ENCODE measurements at regions not wholly inside any gene's neighbourhood (a gene's known extent, or its start where the extent isn't known, plus 50 kb on each side); places are given as distances from the start of the nearest gene placed in this dataset.

- H3K4me3 ChIP-seq (ENCODE audit: low read depth, low read length): no peak overlapping the region
- TF ChIP-seq, protein P1, sequence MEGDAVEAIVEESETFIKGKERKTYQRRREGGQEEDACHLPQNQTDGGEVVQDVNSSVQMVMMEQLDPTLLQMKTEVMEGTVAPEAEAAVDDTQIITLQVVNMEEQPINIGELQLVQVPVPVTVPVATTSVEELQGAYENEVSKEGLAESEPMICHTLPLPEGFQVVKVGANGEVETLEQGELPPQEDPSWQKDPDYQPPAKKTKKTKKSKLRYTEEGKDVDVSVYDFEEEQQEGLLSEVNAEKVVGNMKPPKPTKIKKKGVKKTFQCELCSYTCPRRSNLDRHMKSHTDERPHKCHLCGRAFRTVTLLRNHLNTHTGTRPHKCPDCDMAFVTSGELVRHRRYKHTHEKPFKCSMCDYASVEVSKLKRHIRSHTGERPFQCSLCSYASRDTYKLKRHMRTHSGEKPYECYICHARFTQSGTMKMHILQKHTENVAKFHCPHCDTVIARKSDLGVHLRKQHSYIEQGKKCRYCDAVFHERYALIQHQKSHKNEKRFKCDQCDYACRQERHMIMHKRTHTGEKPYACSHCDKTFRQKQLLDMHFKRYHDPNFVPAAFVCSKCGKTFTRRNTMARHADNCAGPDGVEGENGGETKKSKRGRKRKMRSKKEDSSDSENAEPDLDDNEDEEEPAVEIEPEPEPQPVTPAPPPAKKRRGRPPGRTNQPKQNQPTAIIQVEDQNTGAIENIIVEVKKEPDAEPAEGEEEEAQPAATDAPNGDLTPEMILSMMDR (conservative IDR thresholded peaks at IDR 0.05; ENCODE audit: low read depth, low read length): no peak
- no peak for DNase-seq (ENCODE audit: low read depth)
Measured at GRCh38 chrX:55142206-55142918, 53.5 kb downstream of the PAGE2 start.

- TF ChIP-seq, protein P1 (conservative IDR thresholded peaks at IDR 0.05; ENCODE audit: low read depth, low read length): no peak
- DNase-seq (ENCODE audit: low read depth): no peak
- H3K4me3 ChIP-seq (ENCODE audit: low read depth, low read length): no peak overlapping the region
Measured at GRCh38 chrX:55142919-55143310, 54.1 kb downstream of the PAGE2 start.

- TF ChIP-seq, protein P1 (conservative IDR thresholded peaks at IDR 0.05; ENCODE audit: low read depth, low read length): no peak
Measured at GRCh38 chrX:55143621-55144020, 54.8 kb downstream of the PAGE2 start.

DNA sequence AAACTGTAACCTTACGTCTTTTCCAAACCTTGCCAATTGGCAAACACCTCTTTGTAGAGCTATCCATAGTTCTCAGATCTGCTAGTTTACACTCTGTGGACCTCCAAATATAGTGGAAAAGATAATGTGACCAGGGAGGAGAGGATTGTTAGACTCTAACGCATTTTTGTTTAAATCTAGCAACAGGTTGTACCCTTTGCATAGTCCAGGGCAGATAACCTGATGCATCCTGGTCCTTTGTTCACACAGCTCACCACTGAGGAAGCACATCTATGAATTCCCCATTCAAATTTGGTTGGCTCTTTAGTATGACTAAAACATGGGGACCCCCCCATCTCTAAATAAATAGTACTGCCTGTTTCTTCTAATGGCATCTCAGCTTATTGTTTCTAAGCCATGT lies 55.9 kb downstream of the PAGE2 start:
- TF ChIP-seq, protein P1 (conservative IDR thresholded peaks at IDR 0.05; ENCODE audit: low read depth, low read length): no peak
- H3K4me3 ChIP-seq (ENCODE audit: low read depth, low read length): no peak overlapping the region
- DNase-seq (ENCODE audit: low read depth): no peak

More at GRCh38 chrX:55143621-55144020, 54.8 kb downstream of the PAGE2 start:
- peak; percentile 33 for DNase-seq (ENCODE audit: low read depth)
- no peak overlapping the region for H3K4me3 ChIP-seq (ENCODE audit: low read depth, low read length)

DNA sequence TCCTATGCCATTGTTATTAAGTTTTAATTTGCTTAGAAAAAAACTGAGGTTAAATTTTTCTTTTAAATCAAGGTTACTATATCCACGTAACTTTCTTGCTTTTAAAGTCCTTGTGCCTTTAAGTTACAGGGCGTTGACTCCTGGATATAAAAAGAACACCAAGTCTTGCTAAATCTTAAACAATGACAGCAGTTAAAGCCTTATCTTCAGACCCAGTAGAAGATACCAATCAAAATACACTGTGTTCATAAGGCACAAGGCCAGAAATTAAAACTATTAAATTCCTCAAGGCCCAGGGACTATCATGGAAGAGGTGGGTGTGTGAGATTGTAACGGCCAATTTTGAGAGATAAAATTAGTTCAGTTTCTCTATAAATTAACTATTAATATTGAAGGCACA lies 60.4 kb downstream of the PAGE2 start:
- H3K4me3 ChIP-seq (ENCODE audit: low read depth, low read length): no peak overlapping the region
- no peak for DNase-seq (ENCODE audit: low read depth)
- TF ChIP-seq, protein P1 (conservative IDR thresholded peaks at IDR 0.05; ENCODE audit: low read depth, low read length): no peak

GRCh38 chrX:55151199-55151598 lies 62.4 kb downstream of the PAGE2 start:
- DNase-seq (ENCODE audit: low read depth): no peak
- no peak overlapping the region for H3K4me3 ChIP-seq (ENCODE audit: low read depth, low read length)
- TF ChIP-seq, protein P1 (conservative IDR thresholded peaks at IDR 0.05; ENCODE audit: low read depth, low read length): no peak

- TF ChIP-seq, protein P1 (conservative IDR thresholded peaks at IDR 0.05; ENCODE audit: low read depth, low read length): no peak
- no peak overlapping the region for H3K4me3 ChIP-seq (ENCODE audit: low read depth, low read length)
Measured at GRCh38 chrX:55159551-55159950, 60.6 kb upstream of the PAGE5 start.

More at GRCh38 chrX:55159551-55159950, 60.6 kb upstream of the PAGE5 start:
- DNase-seq (ENCODE audit: low read depth): no peak
